IMR-90 (cell line): ENCODE measurements at regions not wholly inside any gene's neighbourhood (a gene's known extent, or its start where the extent isn't known, plus 50 kb on each side); places are given as distances from the start of the nearest gene placed in this dataset.

Experiments
- ATAC-seq: fragments of 200-7000 bp; cut with Tn5 transposase; 2 replicates; pipeline ENCODE4 v1.9.1; 2020; ENCODE audit warnings: low read depth, mild to moderate bottlenecking, moderate library complexity
- BruUV-seq: library from RNA; stranded (reverse); fragments of 400-500 nt; replicated peaks from 2 replicates; lab custom pipeline; 2021; lab: Mats Ljungman, UMichigan
- CTCF ChIA-PET: fragments of 300-600 bp; formaldehyde crosslinking; extraction: SDS; loops from one replicate; lab custom pipeline; 2021; ENCODE audit warnings: antibody characterized with exemption; lab: Yijun Ruan, JAX
- POLR2A ChIA-PET: fragments of 300-600 bp; sonication (Branson Sonifier 250); formaldehyde crosslinking; loops from one replicate; lab custom pipeline; 2022; ENCODE audit warnings: antibody characterized with exemption; ENCODE audit not compliant: unreplicated experiment; lab: Charles Lee
- DNase-seq: peaks from one replicate; pipeline ENCODE4 v3.0.0; 2013
- H2AFZ ChIP-seq: replicated peaks from 2 replicates; pipeline ENCODE3; 2013; ENCODE audit warnings: low read length, mild to moderate bottlenecking; ENCODE audit not compliant: poor library complexity
- H2AK5ac ChIP-seq: 2 replicates; pipeline ENCODE4 v1.6.1; 2013; ENCODE audit warnings: low read depth, low read length, inconsistent platforms
- H2AK9ac ChIP-seq: replicated peaks from 2 replicates; pipeline ENCODE3; 2013; ENCODE audit warnings: mild to moderate bottlenecking, low read depth, low read length, moderate library complexity; ENCODE audit not compliant: poor library complexity
- H2BK120ac ChIP-seq: 2 replicates; pipeline ENCODE4 v1.6.1; 2013; ENCODE audit warnings: low read depth, low read length, inconsistent platforms
- H2BK15ac ChIP-seq: 3 replicates; pipeline ENCODE4 v1.6.1; 2013; ENCODE audit warnings: low read depth, low read length, inconsistent platforms
- H2BK20ac ChIP-seq: 2 replicates; pipeline ENCODE4 v1.6.1; 2013; ENCODE audit warnings: low read depth, mild to moderate bottlenecking, inconsistent platforms, low read length, moderate library complexity
- H2BK5ac ChIP-seq: 2 replicates; pipeline ENCODE4 v1.6.1; 2013; ENCODE audit warnings: mild to moderate bottlenecking, low read depth, low read length, inconsistent platforms; ENCODE audit not compliant: poor library complexity, severe bottlenecking
- H3K14ac ChIP-seq: replicated peaks from 2 replicates; pipeline ENCODE4 v1.6.1; 2013; ENCODE audit warnings: low read depth, low read length, inconsistent platforms
- H3K18ac ChIP-seq: 2 replicates; pipeline ENCODE4 v1.6.1; 2013; ENCODE audit warnings: low read depth, low read length, control low read depth
- H3K23ac ChIP-seq: 2 replicates; pipeline ENCODE4 v1.6.1; 2013; ENCODE audit warnings: low read depth, low read length, inconsistent platforms
- H3K27ac ChIP-seq: 2 replicates; pipeline ENCODE4 v1.5.1; 2013; ENCODE audit warnings: mild to moderate bottlenecking, control low read depth, low read length; ENCODE audit not compliant: insufficient read depth
- H3K27me3 ChIP-seq: 2 replicates; pipeline ENCODE4 v1.6.1; 2013; ENCODE audit warnings: low read length; ENCODE audit not compliant: control insufficient read depth, insufficient read depth
- H3K36me3 ChIP-seq: 2 replicates; pipeline ENCODE4 v1.6.1; 2013; ENCODE audit warnings: low read length, mixed read lengths; ENCODE audit not compliant: control insufficient read depth, insufficient read depth
- H3K4ac ChIP-seq: 2 replicates; pipeline ENCODE4 v1.6.1; 2013; ENCODE audit warnings: low read depth, low read length, inconsistent platforms
- H3K4me1 ChIP-seq: 2 replicates; pipeline ENCODE4 v1.6.1; 2013; ENCODE audit warnings: low read length, mixed read lengths; ENCODE audit not compliant: control insufficient read depth, insufficient read depth
- H3K4me2 ChIP-seq: 2 replicates; pipeline ENCODE4 v1.6.1; 2013; ENCODE audit warnings: low read depth, mild to moderate bottlenecking, control low read depth, low read length, moderate library complexity
- H3K4me3 ChIP-seq: 2 replicates; pipeline ENCODE4 v1.5.1; 2013; ENCODE audit warnings: low read depth, mild to moderate bottlenecking, control low read depth, low read length, moderate library complexity; ENCODE audit not compliant: insufficient read depth
- H3K56ac ChIP-seq: 2 replicates; pipeline ENCODE4 v1.6.1; 2013; ENCODE audit warnings: low read length, inconsistent platforms; ENCODE audit not compliant: insufficient read depth; ENCODE audit errors: extremely low read depth
- H3K79me1 ChIP-seq, 2 experiments: 2 replicates each; pipeline ENCODE4 v1.6.1; 2013; ENCODE audit warnings: low read length in 2 of 2, inconsistent platforms in 1 of 2, low read depth in 1 of 2
- H3K9ac ChIP-seq: 2 replicates; pipeline ENCODE4 v1.6.1; 2013; ENCODE audit warnings: low read depth, low read length, control low read depth
- H3K9me1 ChIP-seq: 2 replicates; pipeline ENCODE4 v1.6.1; 2013; ENCODE audit warnings: low read length, inconsistent platforms; ENCODE audit not compliant: insufficient read depth
- H3K9me3 ChIP-seq: 2 replicates; pipeline ENCODE4 v1.6.1; 2013; ENCODE audit warnings: low read length; ENCODE audit not compliant: control insufficient read depth, insufficient read depth
- H4K20me1 ChIP-seq: 2 replicates; pipeline ENCODE4 v1.6.1; 2013; ENCODE audit warnings: low read length, inconsistent platforms; ENCODE audit not compliant: insufficient read depth
- H4K5ac ChIP-seq: 2 replicates; pipeline ENCODE4 v1.6.1; 2013; ENCODE audit warnings: mild to moderate bottlenecking, low read depth, low read length, control low read depth
- H4K8ac ChIP-seq, 2 experiments: 2 replicates each; pipeline ENCODE4 v1.6.1; 2013; ENCODE audit warnings: low read depth in 2 of 2, low read length in 2 of 2, control low read depth in 1 of 2, inconsistent platforms in 1 of 2
- H4K91ac ChIP-seq: 2 replicates; pipeline ENCODE4 v1.6.1; 2013; ENCODE audit warnings: low read depth, low read length, inconsistent platforms; ENCODE audit not compliant: insufficient read depth
- MXI1 ChIP-seq: IDR thresholded peaks from 2 replicates; pipeline ENCODE4 v1.6.1; 2012; ENCODE audit warnings: low read depth, mild to moderate bottlenecking, low read length, moderate library complexity, borderline replicate concordance
- POLR2A ChIP-seq: IDR thresholded peaks from 2 replicates; pipeline ENCODE4 v1.6.1; 2012; ENCODE audit warnings: mild to moderate bottlenecking, low read depth, low read length
- WGBS, 2 experiments: methylation state at CpG; one replicate each; pipeline versions ENCODE4 v1.1.5 to v1.1.7; 2013; ENCODE audit warnings: missing lambda C conversion rate in 2 of 2; ENCODE audit not compliant: insufficient read length in 1 of 2; ENCODE audit errors: extremely low coverage in 2 of 2; 5-methylcytosine and 5-hydroxymethylcytosine counted together
- dilution Hi-C: fragments of 300-500 bp; cut with HindIII; formaldehyde crosslinking; loops from one replicate; pipeline ENCODE4 v1.14.3; 2018; ENCODE audit warnings: low sequenced_read_pairs; ENCODE audit not compliant: unreplicated experiment
- in situ Hi-C: fragments of 300-500 bp; cut with MboI; formaldehyde crosslinking; loops from 3 replicates; pipeline ENCODE4 v1.14.3; 2019; ENCODE audit warnings: low sequenced_read_pairs, inconsistent platforms, mixed read lengths
- intact Hi-C: fragments of 100-400 bp; cut with micrococcal nuclease; formaldehyde crosslinking; loops from 2 replicates; pipeline ENCODE4 v1.10.0; 2022

DNA sequence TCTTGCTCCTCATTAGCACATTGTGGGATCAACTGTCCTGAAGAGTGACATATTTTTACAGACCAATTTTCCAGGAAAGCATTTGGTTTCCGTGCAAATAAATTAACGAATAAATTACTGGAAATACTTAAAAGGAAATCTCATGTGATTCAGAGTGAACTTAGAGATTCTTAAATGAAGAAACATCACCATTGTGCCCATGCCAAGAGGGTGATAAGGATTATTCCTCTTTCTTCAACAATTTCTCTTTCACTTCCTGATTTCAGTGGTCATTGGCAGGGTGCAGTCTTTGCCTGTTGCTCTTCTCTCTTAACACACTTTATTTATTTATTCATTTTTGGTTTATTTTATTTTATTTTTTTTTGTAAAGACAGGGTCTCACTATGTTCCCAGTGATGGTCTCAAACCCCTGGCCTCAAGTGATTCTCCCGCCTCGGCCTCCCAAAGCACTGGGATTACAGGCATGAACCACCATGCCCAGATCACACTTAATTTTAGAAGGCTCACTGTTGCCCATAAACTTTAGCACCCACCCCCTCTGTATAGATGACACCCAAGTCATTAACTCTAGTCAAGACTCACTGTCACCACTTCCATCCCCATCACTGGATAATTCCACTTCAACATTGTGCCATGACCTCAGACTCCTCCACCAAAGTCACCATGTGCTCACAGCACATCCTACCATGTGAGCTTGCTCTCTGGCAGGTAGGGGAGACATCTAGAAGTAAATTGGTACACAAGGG lies 92.6 kb upstream of the CERS6 start:
- Histone ChIP-seq H3K36me3 (no peaks in the 10 kb centered on the region), H3K27ac (no peak overlapping the region), H2AK5ac (no peak overlapping the region), H4K5ac (no peak overlapping the region), H3K56ac (no peak overlapping the region), H4K20me1 (no peaks in the 10 kb centered on the region), H4K91ac (no peak overlapping the region), H3K4ac (no peak overlapping the region), H3K9me1 (no peaks in the 10 kb centered on the region), H2BK20ac (no peak overlapping the region), H2BK15ac (no peak overlapping the region), H4K8ac (no peak overlapping the region), H3K4me1 (no peaks in the 10 kb centered on the region), H3K9me3 (no peaks in the 10 kb centered on the region), H3K23ac (no peak overlapping the region), H3K79me1 (no peaks in the 10 kb centered on the region), H2BK5ac (no peak overlapping the region), H3K18ac (no peak overlapping the region), H3K14ac (no peak overlapping the region), H3K4me2 (no peak overlapping the region), H3K9ac (no peak overlapping the region), H2AFZ (no peak overlapping the region), H3K4me3 (no peak overlapping the region), H2AK9ac (no peak overlapping the region), H2BK120ac (no peak overlapping the region), H3K27me3 (no peaks in the 10 kb centered on the region)
- POLR2A ChIA-PET = no interaction called here
- intact Hi-C loops (no loop called here), dilution Hi-C loops (no loop called here), in situ Hi-C loops (no loop called here)
- WGBS, 2 experiments = 100% methylated on average over 2 of the region's 4 CpGs; no CpG with 5 or more reads in 1 of the 2 experiments
- CTCF ChIA-PET = no interaction called here
- BruUV-seq = no TSS peak
- no peak for DNase-seq
- ATAC-seq = no peak
- TF ChIP-seq POLR2A (no peak), MXI1 (no peak)
